ENCODE measurements at regions not wholly inside any gene's neighbourhood (a gene's known extent, or its start where the extent isn't known, plus 50 kb on each side); places are given as distances from the start of the nearest gene placed in this dataset.
A peak's percentile ranks its signal among the peaks of the same experiment; 100 is the strongest.

DNA sequence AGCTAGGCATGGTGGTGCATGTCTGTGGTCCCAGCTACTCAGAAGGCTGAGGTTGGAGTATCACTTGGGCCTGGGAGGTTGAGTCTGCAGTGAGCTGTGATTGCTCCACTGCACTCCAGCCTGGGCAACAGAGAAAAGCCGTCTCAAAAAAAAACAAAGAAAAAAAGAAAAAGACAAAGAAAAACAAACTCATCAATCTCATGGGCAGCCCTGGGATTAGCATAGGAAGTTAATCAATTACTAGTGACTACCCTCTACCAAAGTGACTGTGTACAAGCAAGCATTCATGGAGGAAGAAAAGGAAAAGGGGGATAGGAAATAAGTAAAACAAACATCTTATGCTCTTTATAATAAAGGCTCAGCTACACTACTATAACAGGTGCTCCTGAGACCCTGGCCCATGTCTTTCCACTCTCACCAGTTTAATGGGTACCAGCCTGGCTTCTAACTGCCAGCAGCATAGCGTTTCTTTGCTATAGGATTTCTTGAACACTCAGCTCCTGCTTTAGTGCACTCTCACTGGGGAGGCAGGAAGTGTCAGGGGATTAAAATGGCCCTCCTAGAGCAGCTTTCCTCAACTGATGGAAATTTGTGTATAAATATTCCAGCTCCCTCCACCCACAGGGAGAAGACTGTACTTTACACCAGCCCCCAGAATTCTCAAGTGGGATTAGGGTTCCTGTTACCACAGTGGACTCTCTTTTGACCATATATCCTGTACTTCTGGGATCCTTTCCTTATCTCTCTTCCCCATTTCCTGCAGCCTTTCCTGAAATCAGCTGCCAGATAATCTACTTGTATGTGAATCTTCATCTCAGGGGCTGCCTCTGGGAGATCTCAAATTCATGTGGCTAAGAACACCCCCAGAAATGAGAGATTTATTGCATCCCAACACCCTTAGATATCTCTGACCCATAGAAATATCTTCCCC is 91.3 kb upstream of the GLS start:
- Mint-ChIP-seq H3K27me3 (peaks cover 0 to 7% (median 0%) of the 10 kb centered on the region in 3 donors), H3K36me3 (no peaks in the 10 kb centered on the region), H3K4me3 (no peak overlapping the region), H3K4me1 (no peaks in the 10 kb centered on the region), H3K27ac (no peak overlapping the region), H3K9me3 (no peaks in the 10 kb centered on the region)
- no peak for ATAC-seq (ENCODE audit: low read depth in 2 of 2)
- DNase-seq: no peak

DNA sequence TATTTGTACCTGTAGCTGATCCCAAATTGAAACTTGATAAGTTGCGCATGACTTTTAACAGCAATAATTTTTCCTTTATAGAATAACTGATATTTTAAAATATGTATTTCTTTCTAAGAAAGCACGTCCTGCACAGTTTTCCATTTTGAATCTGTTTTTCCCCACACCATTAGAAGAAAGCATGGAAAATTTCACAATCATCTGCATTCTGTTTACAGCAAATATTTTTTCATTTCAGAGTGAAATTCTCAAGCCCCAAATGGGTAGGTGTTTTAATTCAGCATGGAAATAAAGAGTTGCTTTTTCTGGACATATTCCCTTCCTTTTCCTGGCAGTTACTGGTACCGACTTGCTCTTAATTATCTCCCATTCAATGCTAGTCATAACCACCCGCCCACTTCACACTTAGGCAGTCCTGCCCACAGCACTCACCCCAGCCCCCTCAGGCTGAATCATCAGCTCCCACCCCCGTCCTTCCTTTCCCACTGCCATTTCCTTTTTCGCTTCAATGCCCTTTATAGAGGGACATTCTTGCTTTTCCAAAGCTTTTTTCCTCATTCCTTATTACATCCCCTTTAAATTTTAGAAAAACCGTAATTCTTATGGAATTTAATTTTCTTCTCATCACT is 89.2 kb upstream of the GLS start:
- Mint-ChIP-seq H3K4me1 (no peaks in the 10 kb centered on the region), H3K27me3 (peaks cover 0 to 7% (median 0%) of the 10 kb centered on the region in 3 donors), H3K27ac (peak overlapping the region in 1 of 6 donors; percentile 39), H3K9me3 (no peaks in the 10 kb centered on the region), H3K4me3 (no peak overlapping the region), H3K36me3 (no peaks in the 10 kb centered on the region)
- DNase-seq (no peak), ATAC-seq (ENCODE audit: low read depth in 2 of 2) (no peak)

DNA sequence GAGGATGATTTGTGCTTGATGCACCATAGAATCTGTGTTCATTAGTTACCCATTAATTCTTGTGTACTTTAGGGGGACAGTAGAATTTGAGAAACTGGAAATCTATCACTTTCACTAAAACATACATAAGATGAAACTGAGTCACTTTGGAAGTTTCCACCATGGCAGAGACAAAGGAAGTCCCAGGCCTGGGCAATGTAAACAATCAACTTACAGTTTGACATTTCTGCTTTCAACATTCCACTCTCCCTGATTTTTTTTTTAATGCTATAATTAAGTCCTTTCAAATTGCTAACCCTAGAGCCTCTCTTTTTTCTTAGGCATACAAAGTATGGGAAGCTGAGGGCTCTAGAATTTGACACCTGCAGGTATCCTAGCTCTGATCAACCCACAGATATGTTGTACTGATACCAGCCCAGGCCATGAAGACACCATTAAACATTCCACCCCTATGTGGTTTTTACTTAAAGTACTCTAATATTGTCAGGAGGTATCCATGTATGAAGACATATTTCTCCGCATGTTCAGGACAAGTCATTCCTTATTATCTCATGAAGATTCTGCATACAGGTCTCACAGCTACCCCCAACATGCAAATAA is 88.5 kb upstream of the GLS start:
- ATAC-seq (ENCODE audit: low read depth in 2 of 2) (no peak), DNase-seq (no peak)
- Mint-ChIP-seq H3K4me3 (no peak overlapping the region), H3K9me3 (no peaks in the 10 kb centered on the region), H3K36me3 (no peaks in the 10 kb centered on the region), H3K27me3 (peaks cover 0 to 7% (median 0%) of the 10 kb centered on the region in 3 donors), H3K4me1 (no peaks in the 10 kb centered on the region), H3K27ac (peak overlapping the region in 1 of 6 donors; percentile 39)

DNA sequence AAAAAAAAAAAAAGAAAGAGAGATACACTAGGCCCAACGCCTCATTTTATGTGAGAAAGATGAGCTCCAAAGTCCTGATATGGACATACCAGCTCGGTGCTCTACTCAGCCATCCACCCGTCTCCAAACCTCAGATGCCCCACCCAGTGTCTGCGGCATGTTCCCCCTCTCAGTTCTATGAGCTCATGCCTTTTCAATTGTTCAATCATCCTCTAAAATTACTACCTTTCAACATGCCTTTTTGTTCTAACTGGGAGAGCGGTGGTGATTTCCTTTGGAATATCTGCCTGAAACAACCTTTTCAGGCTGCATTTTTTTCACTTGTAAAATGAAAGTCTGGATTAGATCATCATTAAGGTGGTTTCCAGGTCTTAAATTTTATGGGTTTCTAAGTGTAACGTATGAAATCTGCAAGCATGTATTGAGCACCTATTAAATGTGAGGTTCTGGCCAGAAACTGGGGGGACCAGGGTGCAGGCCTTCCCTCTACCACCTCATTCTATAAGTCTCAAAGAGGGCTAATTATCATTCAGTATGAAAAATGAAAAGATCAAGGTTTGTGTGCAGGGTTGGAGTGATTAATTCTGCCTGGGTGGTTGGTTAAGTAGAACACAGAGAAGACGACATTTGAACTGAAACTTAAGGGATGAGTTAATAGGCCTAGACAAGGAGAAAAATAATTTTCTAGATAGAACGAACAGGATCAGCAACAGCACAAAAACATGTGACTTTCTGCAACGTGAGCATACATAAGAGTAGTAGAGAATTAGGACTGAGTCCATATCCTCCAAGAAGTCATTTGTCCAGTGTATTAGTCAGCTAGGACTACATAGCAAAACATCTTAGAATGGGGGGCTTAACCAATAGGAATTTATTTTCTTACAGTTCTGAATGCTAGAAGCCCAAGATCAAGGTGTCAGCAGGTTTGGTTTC is 87.4 kb upstream of the GLS start:
- ATAC-seq (ENCODE audit: low read depth in 2 of 2) (no peak), DNase-seq (no peak)
- no peaks in the 10 kb centered on the region for H3K9me3 Mint-ChIP-seq
- H3K27me3 Mint-ChIP-seq: peaks cover 0 to 7% (median 0%) of the 10 kb centered on the region in 3 donors
- H3K36me3 Mint-ChIP-seq: no peaks in the 10 kb centered on the region
- no peak overlapping the region for H3K4me3 Mint-ChIP-seq
- H3K4me1 Mint-ChIP-seq: no peaks in the 10 kb centered on the region
- H3K27ac Mint-ChIP-seq: peak overlapping the region in 1 of 6 donors; percentile 48

DNA sequence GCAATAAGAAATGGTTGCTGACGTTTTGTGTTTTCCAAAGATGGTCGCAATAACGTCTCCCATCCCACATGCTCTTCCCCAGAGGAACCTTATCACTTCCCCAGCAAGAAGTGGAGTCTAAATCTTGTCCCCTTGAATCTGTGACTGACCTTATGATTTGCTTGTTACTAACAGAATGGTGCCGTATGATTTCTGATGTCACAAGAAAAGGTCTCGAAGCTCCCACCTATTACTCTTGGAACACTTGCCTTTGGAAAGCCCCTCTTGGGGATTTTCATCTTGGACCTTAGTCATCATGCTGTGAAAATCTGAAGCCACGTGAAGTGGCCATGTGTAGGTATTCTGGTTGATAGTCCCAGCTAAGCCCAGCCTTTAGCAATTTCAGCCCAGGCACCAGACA is 86.2 kb upstream of the GLS start:
- no peaks in the 10 kb centered on the region for H3K4me1 Mint-ChIP-seq
- no peak overlapping the region for H3K27ac Mint-ChIP-seq
- H3K9me3 Mint-ChIP-seq: no peaks in the 10 kb centered on the region
- H3K27me3 Mint-ChIP-seq: peaks cover 0 to 7% (median 0%) of the 10 kb centered on the region in 3 donors
- DNase-seq: no peak
- no peak for ATAC-seq (ENCODE audit: low read depth in 2 of 2)
- no peaks in the 10 kb centered on the region for H3K36me3 Mint-ChIP-seq
- no peak overlapping the region for H3K4me3 Mint-ChIP-seq

DNA sequence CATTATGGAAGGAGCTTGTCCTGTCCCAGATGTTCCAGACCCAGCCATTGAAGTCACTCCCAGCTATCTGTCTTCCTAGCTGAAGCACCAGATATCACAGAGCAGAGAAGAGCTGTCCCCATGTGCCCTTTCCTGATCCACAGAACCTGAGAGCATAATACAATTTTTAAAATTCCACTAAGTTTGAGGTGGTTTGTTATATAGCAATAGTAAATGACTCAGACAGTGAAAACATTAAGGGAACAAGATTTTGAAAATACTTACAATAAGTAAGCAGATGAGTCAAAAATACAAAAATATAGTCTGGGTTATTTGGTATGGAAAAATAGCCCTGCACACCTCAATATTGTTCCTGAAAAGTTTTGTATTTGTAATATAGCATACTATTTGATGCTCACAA is 85.8 kb upstream of the GLS start:
- no peaks in the 10 kb centered on the region for H3K9me3 Mint-ChIP-seq
- H3K36me3 Mint-ChIP-seq: no peaks in the 10 kb centered on the region
- H3K27me3 Mint-ChIP-seq: peaks cover 0 to 7% (median 0%) of the 10 kb centered on the region in 3 donors
- no peaks in the 10 kb centered on the region for H3K4me1 Mint-ChIP-seq
- DNase-seq (no peak), ATAC-seq (ENCODE audit: low read depth in 2 of 2) (no peak)
- H3K4me3 Mint-ChIP-seq: no peak overlapping the region
- H3K27ac Mint-ChIP-seq: no peak overlapping the region

DNA sequence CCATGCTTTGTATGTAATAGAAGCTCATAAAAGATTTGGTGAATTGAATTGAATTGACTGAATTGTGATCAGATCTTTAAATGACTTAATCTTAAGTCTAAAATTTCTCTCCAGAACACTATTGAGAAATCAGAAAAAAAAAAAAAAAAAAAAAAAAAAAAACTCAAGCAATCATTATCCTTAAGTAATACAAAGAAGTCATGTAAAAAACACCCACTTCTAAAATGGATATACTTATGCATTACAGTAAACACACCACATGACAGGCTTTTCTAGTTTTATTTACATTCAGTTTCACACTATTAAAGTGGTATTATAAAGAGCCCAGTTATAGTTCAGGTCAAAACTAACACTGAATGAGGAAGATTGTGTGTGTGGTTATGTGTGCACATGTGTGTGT is 84.9 kb upstream of the GLS start:
- ATAC-seq (ENCODE audit: low read depth in 2 of 2) (no peak), DNase-seq (no peak)
- H3K9me3 Mint-ChIP-seq: no peaks in the 10 kb centered on the region
- H3K4me3 Mint-ChIP-seq: no peak overlapping the region
- peaks cover 0 to 7% (median 0%) of the 10 kb centered on the region in 3 donors for H3K27me3 Mint-ChIP-seq
- no peaks in the 10 kb centered on the region for H3K4me1 Mint-ChIP-seq
- no peaks in the 10 kb centered on the region for H3K36me3 Mint-ChIP-seq
- no peak overlapping the region for H3K27ac Mint-ChIP-seq

DNA sequence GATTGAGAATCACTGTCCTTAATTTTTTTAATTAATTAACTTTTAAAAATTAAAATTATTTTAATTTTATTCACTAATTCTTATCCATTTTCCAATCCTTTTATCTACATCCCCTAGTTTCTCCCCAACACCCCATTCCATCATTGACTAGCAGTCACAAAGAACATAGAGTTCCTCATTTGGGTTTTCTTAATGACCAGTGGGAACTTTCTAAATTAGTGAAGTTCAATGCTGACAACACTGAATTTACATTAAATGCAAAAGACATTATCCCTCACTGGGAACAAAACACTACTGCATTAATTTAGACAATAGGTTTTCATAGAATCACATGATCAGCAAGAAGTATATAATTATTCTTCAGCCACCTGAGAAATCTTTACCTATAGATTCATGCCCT is 80.6 kb upstream of the GLS start:
- Mint-ChIP-seq H3K4me1 (peaks cover 0 to 3% (median 0%) of the 10 kb centered on the region in 3 donors), H3K36me3 (no peaks in the 10 kb centered on the region), H3K4me3 (no peak overlapping the region), H3K27ac (no peak overlapping the region), H3K27me3 (no peaks in the 10 kb centered on the region), H3K9me3 (no peaks in the 10 kb centered on the region)
- DNase-seq: no peak
- no peak for ATAC-seq (ENCODE audit: low read depth in 2 of 2)

DNA sequence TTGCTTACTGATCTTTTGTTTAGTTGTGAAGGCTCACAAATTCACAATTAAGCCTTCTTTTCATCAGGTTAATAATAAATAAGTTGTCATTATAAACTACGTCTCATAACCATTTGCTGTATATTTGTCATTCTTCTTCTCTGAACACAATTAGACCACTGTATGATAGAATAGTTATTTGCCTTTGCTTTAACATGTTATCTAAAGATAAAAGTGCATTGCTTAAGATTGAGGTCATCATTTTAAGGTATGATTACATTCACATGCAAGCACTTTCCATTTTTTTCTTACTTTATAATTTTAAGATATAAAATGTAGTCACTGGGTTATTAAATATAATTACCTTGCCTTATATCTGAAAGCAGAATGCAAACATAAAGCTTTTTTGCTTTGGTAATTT is 80.1 kb upstream of the GLS start:
- Mint-ChIP-seq H3K27me3 (no peaks in the 10 kb centered on the region), H3K27ac (no peak overlapping the region), H3K4me3 (no peak overlapping the region), H3K4me1 (peaks cover 0 to 3% (median 0%) of the 10 kb centered on the region in 3 donors), H3K9me3 (no peaks in the 10 kb centered on the region), H3K36me3 (no peaks in the 10 kb centered on the region)
- no peak for DNase-seq
- ATAC-seq (ENCODE audit: low read depth in 2 of 2): no peak

DNA sequence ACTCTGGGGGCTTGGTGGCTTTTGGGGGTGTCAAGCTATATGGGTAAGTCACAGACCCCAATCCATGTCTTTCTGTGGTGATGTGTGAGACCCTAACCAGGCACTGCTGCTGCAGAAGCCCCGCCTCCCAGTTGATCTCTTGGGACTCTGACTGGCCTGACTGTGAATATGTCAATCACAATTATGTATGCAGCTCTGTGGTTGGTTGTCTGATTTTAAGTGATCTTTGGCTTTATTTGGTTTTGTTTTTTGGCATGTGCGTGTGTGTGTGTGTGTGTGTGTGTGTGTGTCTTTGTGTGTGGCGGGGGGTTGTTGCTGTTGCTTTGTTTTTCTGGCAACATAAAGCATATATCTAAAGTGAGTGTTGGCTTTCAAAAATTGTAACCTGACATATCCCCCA is 78.5 kb upstream of the GLS start:
- ATAC-seq (ENCODE audit: low read depth in 2 of 2) (no peak), DNase-seq (no peak)
- H3K4me1 Mint-ChIP-seq: peaks cover 0 to 3% (median 0%) of the 10 kb centered on the region in 3 donors

DNA sequence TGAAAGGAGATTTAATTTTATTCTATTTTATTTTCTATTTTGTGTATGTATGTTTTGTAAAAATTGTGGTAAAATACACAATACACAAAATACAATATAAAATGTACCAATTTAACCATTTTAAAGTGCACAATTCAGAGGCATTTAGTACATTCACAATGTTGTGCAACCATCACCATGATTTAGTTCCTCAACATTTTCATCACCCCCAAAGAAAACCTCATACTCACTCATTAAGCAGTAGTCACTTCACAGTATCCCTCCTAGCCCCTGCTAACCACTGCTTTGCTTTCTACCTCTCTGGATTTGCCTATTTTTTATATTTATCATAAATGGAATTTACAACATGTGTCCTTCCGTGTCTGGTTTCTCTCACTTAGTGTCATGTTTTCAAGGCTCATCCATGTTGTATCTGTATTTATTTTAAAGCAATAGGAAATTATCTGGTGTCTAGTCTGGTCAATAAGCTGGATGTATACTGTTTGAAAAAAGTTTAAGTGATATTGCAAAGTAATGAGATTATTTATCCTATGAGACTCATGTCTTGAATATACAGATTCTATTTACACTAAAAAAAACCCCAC is 77.9 kb upstream of the GLS start:
- Mint-ChIP-seq H3K27ac (no peak overlapping the region), H3K4me1 (peaks cover 1 to 5% (median 3%) of the 10 kb centered on the region in 3 donors), H3K4me3 (no peak overlapping the region), H3K36me3 (no peaks in the 10 kb centered on the region), H3K27me3 (no peaks in the 10 kb centered on the region), H3K9me3 (no peaks in the 10 kb centered on the region)
- DNase-seq: no peak
- no peak for ATAC-seq (ENCODE audit: low read depth in 2 of 2)

More for the DNA sequence above, 78.5 kb upstream of the GLS start:
- Mint-ChIP-seq H3K4me3 (no peak overlapping the region), H3K9me3 (no peaks in the 10 kb centered on the region), H3K27ac (peak overlapping the region in 1 of 6 donors; percentile 78), H3K27me3 (no peaks in the 10 kb centered on the region), H3K36me3 (no peaks in the 10 kb centered on the region)

DNA sequence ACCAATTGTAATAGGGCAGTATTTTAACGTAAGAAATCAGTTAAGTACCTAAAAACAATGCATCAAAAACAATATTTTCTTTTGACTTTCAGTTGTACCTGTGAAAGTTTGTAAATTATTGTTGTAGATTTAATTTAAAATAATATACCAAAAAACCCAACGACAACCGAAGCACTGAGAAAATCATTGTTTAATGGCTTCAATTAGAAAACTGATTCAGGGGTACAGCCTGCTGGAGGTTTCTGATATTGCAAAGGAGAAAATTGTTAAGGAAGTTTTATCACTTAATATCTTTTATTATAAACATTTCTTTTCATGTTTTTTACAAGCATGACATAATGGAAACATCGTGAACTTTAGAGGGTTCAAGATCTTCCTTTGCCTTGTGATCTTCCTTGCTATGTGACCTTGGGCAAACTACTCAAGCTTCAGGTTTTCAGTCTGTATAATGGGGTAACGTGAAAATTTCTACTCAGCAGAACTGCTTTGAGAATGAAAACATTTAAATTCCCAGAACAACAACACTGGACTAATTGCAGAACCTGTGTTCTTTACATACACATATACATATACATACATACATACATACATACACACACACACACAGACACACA is 76.3 kb upstream of the GLS start:
- Mint-ChIP-seq H3K36me3 (no peaks in the 10 kb centered on the region), H3K4me1 (peaks cover 8 to 10% (median 8%) of the 10 kb centered on the region in 3 donors), H3K27me3 (no peaks in the 10 kb centered on the region), H3K9me3 (no peaks in the 10 kb centered on the region), H3K27ac (no peak overlapping the region), H3K4me3 (no peak overlapping the region)
- DNase-seq (no peak), ATAC-seq (ENCODE audit: low read depth in 2 of 2) (no peak)
